ENCODE measurements at regions not wholly inside any gene's neighbourhood (a gene's known extent, or its start where the extent isn't known, plus 50 kb on each side); places are given as distances from the start of the nearest gene placed in this dataset.

GRCh38 chr1:30325085-30325935, 398.1 kb downstream of the MATN1 start:
- no peak for DNase-seq

- DNase-seq = no peak
Observed at GRCh38 chr1:30324251-30325084, 398.9 kb downstream of the MATN1 start.

- DNase-seq = no peak
Observed at GRCh38 chr1:30323841-30324240, 399.5 kb downstream of the MATN1 start.

- no peak for DNase-seq
Observed at GRCh38 chr1:30323352-30323751, 400.0 kb downstream of the MATN1 start.

- no peak for DNase-seq
Observed at GRCh38 chr1:30322859-30323257, 400.5 kb downstream of the MATN1 start.

GRCh38 chr1:30321996-30322858, 401.2 kb downstream of the MATN1 start:
- no peak for DNase-seq

- no peak for DNase-seq
Observed at GRCh38 chr1:30321246-30321910, 402.0 kb downstream of the MATN1 start.

- DNase-seq = no peak
Observed at GRCh38 chr1:30320581-30320890, 402.8 kb downstream of the MATN1 start.

- no peak for DNase-seq
Observed at GRCh38 chr1:30319765-30320580, 403.4 kb downstream of the MATN1 start.

- DNase-seq = no peak
Observed at GRCh38 chr1:30318864-30319718, 404.3 kb downstream of the MATN1 start.

- no peak for DNase-seq
Observed at GRCh38 chr1:30318413-30318812, 405.0 kb downstream of the MATN1 start.

- DNase-seq = no peak
Observed at GRCh38 chr1:30317921-30318320, 405.5 kb downstream of the MATN1 start.

GRCh38 chr1:30316056-30316455, 407.3 kb downstream of the MATN1 start:
- DNase-seq = no peak

GRCh38 chr1:30315185-30315960, 408.0 kb downstream of the MATN1 start:
- DNase-seq = no peak

- no peak for DNase-seq
Observed at GRCh38 chr1:30314591-30314990, 408.8 kb downstream of the MATN1 start.

GRCh38 chr1:30313584-30313983, 409.8 kb downstream of the MATN1 start:
- DNase-seq = no peak

GRCh38 chr1:30313176-30313575, 410.2 kb downstream of the MATN1 start:
- DNase-seq = no peak

- DNase-seq = no peak
Observed at GRCh38 chr1:30312226-30312625, 411.2 kb downstream of the MATN1 start.

GRCh38 chr1:30311749-30312148, 411.6 kb downstream of the MATN1 start:
- DNase-seq = no peak

Measured in activated T-cell treated with anti-CD3 and anti-CD28 coated beads, Interleukin-2, amount 50 U/mL, for 1 hour (primary cell).